H1 (cell line): ENCODE measurements at regions not wholly inside any gene's neighbourhood (a gene's known extent, or its start where the extent isn't known, plus 50 kb on each side); places are given as distances from the start of the nearest gene placed in this dataset.
A peak's percentile ranks its signal among the peaks of the same experiment; 100 is the strongest.

Source experiments
- CTCF ChIA-PET: fragments of 300-600 bp; sonication (Branson Sonifier 250); formaldehyde crosslinking; loops from one replicate; lab custom pipeline; 2021; ENCODE audit not compliant: partially characterized antibody; lab: Charles Lee
- POLR2A ChIA-PET: fragments of 300-600 bp; sonication (Branson Sonifier 250); formaldehyde crosslinking; loops from one replicate; lab custom pipeline; 2021; ENCODE audit warnings: inconsistent platforms; ENCODE audit not compliant: partially characterized antibody; lab: Charles Lee
- DNase-seq, 2 experiments: peaks; one replicate each; pipeline versions ENCODE4 v3.0.0 to v3.0.0-alpha.2; 2010 to 2022; ENCODE audit warnings: low spot score in 2 of 2, low read depth in 1 of 2, mixed read lengths in 1 of 2
- FAIRE-seq: peaks from 2 replicates; lab custom pipeline; 2011; peaks lifted over from hg19 to GRCh38; lab: Jason Lieb, UNC
- H2AFZ ChIP-seq: 2 replicates; pipeline ENCODE4 v1.8.1; 2012; ENCODE audit warnings: low read length, inconsistent platforms
- H2AK5ac ChIP-seq: 2 replicates; pipeline ENCODE4 v1.6.1; 2013; ENCODE audit warnings: low read depth, low read length
- H2BK120ac ChIP-seq: replicated peaks from 2 replicates; pipeline ENCODE3; 2013; ENCODE audit warnings: low read depth, low read length, inconsistent platforms
- H2BK12ac ChIP-seq: 2 replicates; pipeline ENCODE4 v1.6.1; 2013; ENCODE audit warnings: low read depth, low read length
- H2BK15ac ChIP-seq: 2 replicates; pipeline ENCODE4 v1.6.1; 2013; ENCODE audit warnings: low read length
- H2BK20ac ChIP-seq: 2 replicates; pipeline ENCODE4 v1.6.1; 2013; ENCODE audit warnings: low read length
- H2BK5ac ChIP-seq: 2 replicates; pipeline ENCODE4 v1.6.1; 2013; ENCODE audit warnings: low read depth, low read length
- H3K14ac ChIP-seq: 2 replicates; pipeline ENCODE4 v1.6.1; 2013; ENCODE audit warnings: inconsistent platforms; ENCODE audit not compliant: insufficient read length
- H3K18ac ChIP-seq: 2 replicates; pipeline ENCODE4 v1.6.1; 2013; ENCODE audit warnings: low read length; ENCODE audit errors: extremely low read depth
- H3K23ac ChIP-seq: 2 replicates; pipeline ENCODE4 v1.6.1; 2013; ENCODE audit warnings: inconsistent platforms; ENCODE audit not compliant: insufficient read length
- H3K23me2 ChIP-seq: 2 replicates; pipeline ENCODE4 v1.6.1; 2013; ENCODE audit warnings: low read depth, low read length
- H3K27ac ChIP-seq: 2 replicates; pipeline ENCODE4 v1.6.1; 2011; ENCODE audit warnings: low read depth, low read length, inconsistent platforms
- H3K27me3 ChIP-seq, 4 experiments: replicated peaks in 1 of 4; 1 replicate in 1 of 4; 2 replicates in 3 of 4; pipeline versions ENCODE4 v1.6.1 to v1.8.1; 2011 to 2013; ENCODE audit warnings: low read length in 3 of 4, mild to moderate bottlenecking in 3 of 4, inconsistent platforms in 2 of 4, mixed read lengths in 2 of 4, moderate library complexity in 1 of 4; ENCODE audit not compliant: control insufficient read depth in 3 of 4, insufficient read depth in 3 of 4; ENCODE audit errors: extremely low read depth in 1 of 4
- H3K36me3 ChIP-seq, 4 experiments: 2 replicates each; pipeline versions ENCODE4 v1.6.1 to v1.8.1; 2011 to 2013; ENCODE audit warnings: mild to moderate bottlenecking in 4 of 4, low read length in 3 of 4, moderate library complexity in 2 of 4, control low read depth in 1 of 4, inconsistent platforms in 1 of 4; ENCODE audit not compliant: insufficient read depth in 4 of 4, control insufficient read depth in 2 of 4
- H3K4ac ChIP-seq: replicated peaks from 2 replicates; pipeline ENCODE3; 2013; ENCODE audit warnings: low read length, low read depth, mixed read lengths, inconsistent platforms; ENCODE audit not compliant: insufficient read length
- H3K4me1 ChIP-seq, 4 experiments: replicated peaks in 1 of 4; 1 replicate in 1 of 4; 2 replicates in 3 of 4; pipeline versions ENCODE4 v1.6.1 to v1.8.1; 2011 to 2013; ENCODE audit warnings: low read length in 3 of 4, inconsistent platforms in 2 of 4, mixed read lengths in 1 of 4; ENCODE audit not compliant: insufficient read depth in 4 of 4, control insufficient read depth in 3 of 4
- H3K4me2 ChIP-seq, 2 experiments: 2 replicates each; pipeline versions ENCODE4 v1.6.1 to v1.8.1; 2011 to 2013; ENCODE audit warnings: low read depth in 2 of 2, low read length in 2 of 2, control low read depth in 1 of 2, inconsistent platforms in 1 of 2, mild to moderate bottlenecking in 1 of 2; ENCODE audit not compliant: insufficient read depth in 1 of 2
- H3K4me3 ChIP-seq, 4 experiments: fragments of 200-600, 300-600 bp in 1 of 4; sonication (generic), shearing (Covaris generic), sonication (Bioruptor Twin) in 1 of 4; 2 replicates each; pipeline versions ENCODE4 v1.5.1 to v1.8.1; 2011 to 2016; ENCODE audit warnings: low read length in 4 of 4, low read depth in 3 of 4, control low read depth in 2 of 4, inconsistent platforms in 2 of 4, mild to moderate bottlenecking in 2 of 4, mixed read lengths in 1 of 4, moderate library complexity in 1 of 4; ENCODE audit not compliant: insufficient read depth in 2 of 4; ENCODE audit errors: extremely low read depth in 1 of 4
- H3K56ac ChIP-seq: replicated peaks from 2 replicates; pipeline ENCODE3; 2013; ENCODE audit warnings: low read depth, mild to moderate bottlenecking, mixed read lengths, low read length, inconsistent platforms; ENCODE audit not compliant: insufficient read length
- H3K79me1 ChIP-seq: 2 replicates; pipeline ENCODE4 v1.6.1; 2013; ENCODE audit warnings: low read depth, low read length, control low read depth
- H3K79me2 ChIP-seq, 2 experiments: 2 replicates each; pipeline versions ENCODE4 v1.6.1 to v1.8.1; 2012 to 2013; ENCODE audit warnings: low read length in 2 of 2, mild to moderate bottlenecking in 2 of 2, inconsistent platforms in 1 of 2; ENCODE audit not compliant: insufficient read depth in 2 of 2, control insufficient read depth in 1 of 2
- H3K9ac ChIP-seq, 4 experiments: replicated peaks in 1 of 4; 1 replicate in 1 of 4; 2 replicates in 3 of 4; pipeline versions ENCODE4 v1.6.1 to v1.8.1; 2011 to 2013; ENCODE audit warnings: low read depth in 3 of 4, low read length in 3 of 4, control low read depth in 2 of 4, mild to moderate bottlenecking in 2 of 4, moderate library complexity in 2 of 4, inconsistent platforms in 1 of 4; ENCODE audit errors: extremely low read depth in 1 of 4
- H3K9me3 ChIP-seq, 2 experiments: 2 replicates each; pipeline versions ENCODE4 v1.6.1 to v1.8.1; 2012 to 2013; ENCODE audit warnings: mild to moderate bottlenecking in 2 of 2, moderate library complexity in 2 of 2, control low read depth in 1 of 2, inconsistent platforms in 1 of 2, low read depth in 1 of 2, low read length in 1 of 2, mixed read lengths in 1 of 2; ENCODE audit not compliant: insufficient read depth in 2 of 2
- H4K20me1 ChIP-seq, 2 experiments: replicated peaks in 1 of 2; 2 replicates each; pipeline versions ENCODE3 to v1.8.1; 2011 to 2013; ENCODE audit warnings: inconsistent platforms in 2 of 2, low read length in 2 of 2, mild to moderate bottlenecking in 1 of 2; ENCODE audit not compliant: insufficient read depth in 2 of 2, control insufficient read depth in 1 of 2
- H4K5ac ChIP-seq: 2 replicates; pipeline ENCODE4 v1.6.1; 2013; ENCODE audit warnings: low read length, low read depth, mixed read lengths, inconsistent platforms; ENCODE audit not compliant: insufficient read length
- H4K8ac ChIP-seq: 2 replicates; pipeline ENCODE4 v1.8.0; 2013; ENCODE audit warnings: mild to moderate bottlenecking, moderate library complexity, low read length, inconsistent platforms; ENCODE audit not compliant: insufficient read depth; ENCODE audit errors: extremely low read depth
- H4K91ac ChIP-seq: replicated peaks from 2 replicates; pipeline ENCODE3; 2013; ENCODE audit warnings: low read length, mixed read lengths, inconsistent platforms; ENCODE audit not compliant: insufficient read length
- BRCA1 ChIP-seq: IDR thresholded peaks from 2 replicates; pipeline ENCODE4 v1.6.1; 2012; ENCODE audit warnings: low read depth, low read length, improper control_type of control experiment
- CHD2 ChIP-seq: IDR thresholded peaks from 2 replicates; pipeline ENCODE4 v1.6.1; 2012; ENCODE audit warnings: low read length, improper control_type of control experiment
- FOSL1 ChIP-seq: IDR thresholded peaks from 2 replicates; pipeline ENCODE4 v1.6.1; 2011; ENCODE audit warnings: mild to moderate bottlenecking, low read depth, low read length, moderate library complexity; ENCODE audit not compliant: insufficient read depth
- MAFK ChIP-seq: IDR thresholded peaks from 2 replicates; pipeline ENCODE4 v1.6.1; 2012; ENCODE audit warnings: low read depth, mild to moderate bottlenecking, improper control_type of control experiment, low read length
- PHF8 ChIP-seq: fragments of 200-600 bp; sonication (generic); conservative IDR thresholded peaks from 2 replicates; pipeline ENCODE4 v1.7.1; 2012; ENCODE audit warnings: low read depth, mild to moderate bottlenecking, inconsistent platforms, low read length, moderate library complexity
- RXRA ChIP-seq: IDR thresholded peaks from 2 replicates; pipeline ENCODE4 v1.6.1; 2011; ENCODE audit warnings: low read depth, mild to moderate bottlenecking, low read length, moderate library complexity; ENCODE audit not compliant: insufficient read depth
- SAP30 ChIP-seq: fragments of 300-600 bp; sonication (generic); IDR thresholded peaks from 2 replicates; pipeline ENCODE4 v1.7.1; 2012; ENCODE audit warnings: low read length, moderate library complexity, mild to moderate bottlenecking, inconsistent platforms; ENCODE audit not compliant: insufficient read depth, insufficient replicate concordance
- SIN3A ChIP-seq, 2 experiments: IDR thresholded peaks in 1 of 2; conservative IDR thresholded peaks in 1 of 2; 2 replicates each; pipeline ENCODE4 v1.6.1; 2011 to 2012; ENCODE audit warnings: low read length in 2 of 2, improper control_type of control experiment in 1 of 2, low read depth in 1 of 2, mild to moderate bottlenecking in 1 of 2
- SP1 ChIP-seq: IDR thresholded peaks from 2 replicates; pipeline ENCODE4 v1.6.1; 2011; ENCODE audit warnings: low read depth, low read length
- SUZ12 ChIP-seq: fragments of 200-600 bp; sonication (generic); IDR thresholded peaks from 2 replicates; pipeline ENCODE4 v1.6.1; 2012; ENCODE audit warnings: mild to moderate bottlenecking, inconsistent platforms, low read length, moderate library complexity, mixed read lengths
- TAF7 ChIP-seq: optimal IDR thresholded peaks from 2 replicates; pipeline ENCODE3; 2011; ENCODE audit warnings: low read depth, mild to moderate bottlenecking, inconsistent platforms, low read length, moderate library complexity, borderline replicate concordance
- TBP ChIP-seq: IDR thresholded peaks from 2 replicates; pipeline ENCODE4 v1.6.1; 2011; ENCODE audit warnings: low read depth, low read length, improper control_type of control experiment
- WGBS, 2 experiments: shearing (Covaris generic) in 1 of 2; methylation state at CpG; one replicate each; pipeline versions ENCODE4 v1.1.6 to v1.1.7; 2013 to 2015; ENCODE audit warnings: low lambda C conversion rate in 2 of 2, mixed read lengths in 2 of 2, inconsistent platforms in 1 of 2, low coverage in 1 of 2, missing lambda C conversion rate in 1 of 2; ENCODE audit not compliant: insufficient replicate concordance in 2 of 2, insufficient coverage in 1 of 2, insufficient read length in 1 of 2; ENCODE audit errors: extremely low coverage in 1 of 2, missing lambda C conversion rate in 1 of 2; 5-methylcytosine and 5-hydroxymethylcytosine counted together
- TF ChIP-seq, protein P1 (sequence below): IDR thresholded peaks from 2 replicates; pipeline ENCODE4 v1.6.1; 2012; ENCODE audit warnings: inconsistent platforms

DNA sequence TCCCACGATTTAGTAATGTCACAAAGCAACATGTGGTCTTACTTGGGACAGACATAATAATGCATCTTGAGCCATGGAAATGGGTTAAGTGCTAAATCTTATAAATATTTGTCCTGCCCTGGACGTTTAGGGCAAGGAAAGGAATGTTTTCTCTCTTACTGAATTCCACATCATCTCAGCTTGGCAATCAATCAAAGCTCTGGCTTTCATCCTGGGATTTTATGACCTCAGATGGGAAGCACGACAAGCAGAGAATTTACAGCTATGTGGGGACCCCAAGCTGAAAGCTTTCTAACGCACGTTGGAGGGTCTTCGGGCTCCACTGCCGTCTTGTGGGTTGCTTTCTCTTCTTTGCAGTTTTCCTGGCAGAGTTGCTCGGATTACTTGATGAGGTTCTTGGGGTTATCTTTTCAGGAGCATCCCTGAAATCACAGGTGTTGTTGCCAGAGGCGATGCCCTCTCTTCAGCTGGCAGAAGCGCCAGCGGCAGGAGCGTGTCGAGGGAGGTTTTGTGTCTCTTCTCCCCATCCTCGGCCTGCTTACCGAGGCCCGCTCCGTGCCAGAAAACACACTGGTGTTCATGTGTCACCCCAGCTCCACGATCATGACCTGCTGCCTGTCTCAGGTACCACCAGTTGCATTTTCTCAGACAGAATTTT, 73.4 kb upstream of the FRMD1 start:
- H2AFZ ChIP-seq = no peak overlapping the region
- no peak overlapping the region for H2BK20ac ChIP-seq
- no peak overlapping the region for H2BK120ac ChIP-seq
- H3K4me1 ChIP-seq = peaks cover 2 to 4% (median 2%) of the 10 kb centered on the region in 4 experiments; a peak in 6 of 7 replicates
- no peak overlapping the region for H3K4me2 ChIP-seq
- H3K56ac ChIP-seq = no peak overlapping the region
- H3K79me1 ChIP-seq = no peaks in the 10 kb centered on the region
- no peak overlapping the region; the same call in 1 of the 2 replicates for H2BK15ac ChIP-seq
- H2BK5ac ChIP-seq = no peak overlapping the region
- 0 out of 7 replicates have a peak, but pooled peaks cover 0 to 2% (median 0%) of the 10 kb centered on the region in 4 experiments for H3K27me3 ChIP-seq
- H3K27ac ChIP-seq = no peak overlapping the region
- no peak for FAIRE-seq
- H2AK5ac ChIP-seq = no peak overlapping the region
- no peaks in the 10 kb centered on the region for H3K9me3 ChIP-seq
- no peak overlapping the region for H4K91ac ChIP-seq
- peak in 1 of 2 experiments; percentile 33 for DNase-seq
- no peak overlapping the region for H4K8ac ChIP-seq
- H3K23me2 ChIP-seq = no peaks in the 10 kb centered on the region
- H4K5ac ChIP-seq = no peak overlapping the region
- no peak overlapping the region for H3K4me3 ChIP-seq
- H3K14ac ChIP-seq = no peak overlapping the region
- ChIA-PET POLR2A (no interaction called here), CTCF (interaction anchor here (0.9 to 1.7 kb wide), 5 partner anchors 20 to 218 kb away, joined by 3 to 4 read pairs (median 3); no protein-coding TSS in a partner anchor)
- H3K9ac ChIP-seq = no peak overlapping the region
- H3K36me3 ChIP-seq = no peaks in the 10 kb centered on the region
- H3K4ac ChIP-seq = no peak overlapping the region
- H2BK12ac ChIP-seq = no peak overlapping the region
- no peaks in the 10 kb centered on the region for H3K79me2 ChIP-seq
- H3K18ac ChIP-seq = no peak overlapping the region
- no peaks in the 10 kb centered on the region for H4K20me1 ChIP-seq
- H3K23ac ChIP-seq = no peak overlapping the region
- 92% methylated on average over 18 of the region's 18 CpGs; no CpG with 5 or more reads in 1 of the 2 experiments for WGBS, 2 experiments
- TF ChIP-seq PHF8 (no peak), TAF7 (no peak), SAP30 (no peak), SUZ12 (no peak), SP1 (no peak), TBP (no peak), SIN3A (conservative IDR thresholded peaks at IDR 0.05 in 1 of 2, IDR thresholded peaks at IDR 0.05 in 1 of 2; ENCODE audit: low read depth in 1 of 2, low read length in 2 of 2) (no peak), FOSL1 (no peak), RXRA (no peak), MAFK (no peak), CHD2 (no peak), BRCA1 (no peak)
- TF ChIP-seq, protein P1, sequence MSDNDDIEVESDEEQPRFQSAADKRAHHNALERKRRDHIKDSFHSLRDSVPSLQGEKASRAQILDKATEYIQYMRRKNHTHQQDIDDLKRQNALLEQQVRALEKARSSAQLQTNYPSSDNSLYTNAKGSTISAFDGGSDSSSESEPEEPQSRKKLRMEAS = no peak
